ENCODE measurements at regions not wholly inside any gene's neighbourhood (a gene's known extent, or its start where the extent isn't known, plus 50 kb on each side); places are given as distances from the start of the nearest gene placed in this dataset.
"Not testable (repeated sequence)": the region's sequence is repeated elsewhere in the genome, so short reads cannot be mapped to it uniquely, and the experiment has no call there.

DNA sequence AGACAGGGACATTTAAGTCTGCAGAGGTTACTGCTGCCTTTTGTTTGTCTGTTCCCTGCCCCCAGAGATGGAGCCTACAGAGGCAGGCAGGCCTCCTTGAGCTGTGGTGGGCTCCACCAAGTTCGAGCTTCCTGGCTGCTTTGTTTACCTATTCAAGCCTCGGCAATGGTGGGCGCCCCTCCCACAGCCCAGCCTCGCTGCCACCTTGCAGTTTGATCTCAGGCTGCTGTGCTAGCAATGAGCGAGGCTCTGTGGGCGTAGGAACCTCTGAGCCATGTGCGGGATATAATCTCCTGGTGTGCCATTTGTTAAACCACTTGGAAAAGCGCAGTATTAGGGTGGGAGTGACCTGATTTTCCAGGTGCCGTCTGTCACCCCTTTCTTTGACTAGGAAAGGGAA is 942.8 kb upstream of the CELF2 start:
- not testable (repeated sequence) for TF ChIP-seq POLR2A (IDR thresholded peaks at IDR 0.05)
- TF ChIP-seq, protein P1, sequence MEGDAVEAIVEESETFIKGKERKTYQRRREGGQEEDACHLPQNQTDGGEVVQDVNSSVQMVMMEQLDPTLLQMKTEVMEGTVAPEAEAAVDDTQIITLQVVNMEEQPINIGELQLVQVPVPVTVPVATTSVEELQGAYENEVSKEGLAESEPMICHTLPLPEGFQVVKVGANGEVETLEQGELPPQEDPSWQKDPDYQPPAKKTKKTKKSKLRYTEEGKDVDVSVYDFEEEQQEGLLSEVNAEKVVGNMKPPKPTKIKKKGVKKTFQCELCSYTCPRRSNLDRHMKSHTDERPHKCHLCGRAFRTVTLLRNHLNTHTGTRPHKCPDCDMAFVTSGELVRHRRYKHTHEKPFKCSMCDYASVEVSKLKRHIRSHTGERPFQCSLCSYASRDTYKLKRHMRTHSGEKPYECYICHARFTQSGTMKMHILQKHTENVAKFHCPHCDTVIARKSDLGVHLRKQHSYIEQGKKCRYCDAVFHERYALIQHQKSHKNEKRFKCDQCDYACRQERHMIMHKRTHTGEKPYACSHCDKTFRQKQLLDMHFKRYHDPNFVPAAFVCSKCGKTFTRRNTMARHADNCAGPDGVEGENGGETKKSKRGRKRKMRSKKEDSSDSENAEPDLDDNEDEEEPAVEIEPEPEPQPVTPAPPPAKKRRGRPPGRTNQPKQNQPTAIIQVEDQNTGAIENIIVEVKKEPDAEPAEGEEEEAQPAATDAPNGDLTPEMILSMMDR (IDR thresholded peaks at IDR 0.05) = not testable (repeated sequence)

All from thyroid gland (tissue), 4 donors.